ENCODE measurements at regions not wholly inside any gene's neighbourhood (a gene's known extent, or its start where the extent isn't known, plus 50 kb on each side); places are given as distances from the start of the nearest gene placed in this dataset.

DNA sequence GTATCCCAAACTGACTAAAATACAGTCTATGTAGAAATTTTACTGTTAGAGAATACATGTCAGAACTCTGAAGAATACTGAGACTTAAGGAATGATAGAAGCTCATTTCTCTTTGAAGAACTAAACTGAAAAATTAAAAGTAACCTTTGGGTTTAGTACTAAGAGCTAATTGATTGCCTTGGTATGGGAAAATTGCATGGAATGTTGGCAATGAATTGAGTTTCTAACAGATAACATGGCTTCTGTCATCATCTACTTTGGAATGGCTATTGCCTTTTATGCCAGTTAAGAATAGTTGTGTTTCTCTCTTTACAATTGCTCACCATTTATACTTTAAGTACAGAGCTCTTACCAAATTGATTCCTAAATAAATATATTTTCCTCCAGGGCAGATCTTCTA is 308.8 kb upstream of the SYT1 start:
- TF ChIP-seq, protein P1, sequence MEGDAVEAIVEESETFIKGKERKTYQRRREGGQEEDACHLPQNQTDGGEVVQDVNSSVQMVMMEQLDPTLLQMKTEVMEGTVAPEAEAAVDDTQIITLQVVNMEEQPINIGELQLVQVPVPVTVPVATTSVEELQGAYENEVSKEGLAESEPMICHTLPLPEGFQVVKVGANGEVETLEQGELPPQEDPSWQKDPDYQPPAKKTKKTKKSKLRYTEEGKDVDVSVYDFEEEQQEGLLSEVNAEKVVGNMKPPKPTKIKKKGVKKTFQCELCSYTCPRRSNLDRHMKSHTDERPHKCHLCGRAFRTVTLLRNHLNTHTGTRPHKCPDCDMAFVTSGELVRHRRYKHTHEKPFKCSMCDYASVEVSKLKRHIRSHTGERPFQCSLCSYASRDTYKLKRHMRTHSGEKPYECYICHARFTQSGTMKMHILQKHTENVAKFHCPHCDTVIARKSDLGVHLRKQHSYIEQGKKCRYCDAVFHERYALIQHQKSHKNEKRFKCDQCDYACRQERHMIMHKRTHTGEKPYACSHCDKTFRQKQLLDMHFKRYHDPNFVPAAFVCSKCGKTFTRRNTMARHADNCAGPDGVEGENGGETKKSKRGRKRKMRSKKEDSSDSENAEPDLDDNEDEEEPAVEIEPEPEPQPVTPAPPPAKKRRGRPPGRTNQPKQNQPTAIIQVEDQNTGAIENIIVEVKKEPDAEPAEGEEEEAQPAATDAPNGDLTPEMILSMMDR (IDR thresholded peaks at IDR 0.05 in 8 of 11, conservative IDR thresholded peaks at IDR 0.05 in 3 of 11), result no peak
- TF ChIP-seq POLR2A (IDR thresholded peaks at IDR 0.05), result no peak

Measured in spleen (tissue), 7 donors.